ENCODE measurements at regions not wholly inside any gene's neighbourhood (a gene's known extent, or its start where the extent isn't known, plus 50 kb on each side); places are given as distances from the start of the nearest gene placed in this dataset.

DNA sequence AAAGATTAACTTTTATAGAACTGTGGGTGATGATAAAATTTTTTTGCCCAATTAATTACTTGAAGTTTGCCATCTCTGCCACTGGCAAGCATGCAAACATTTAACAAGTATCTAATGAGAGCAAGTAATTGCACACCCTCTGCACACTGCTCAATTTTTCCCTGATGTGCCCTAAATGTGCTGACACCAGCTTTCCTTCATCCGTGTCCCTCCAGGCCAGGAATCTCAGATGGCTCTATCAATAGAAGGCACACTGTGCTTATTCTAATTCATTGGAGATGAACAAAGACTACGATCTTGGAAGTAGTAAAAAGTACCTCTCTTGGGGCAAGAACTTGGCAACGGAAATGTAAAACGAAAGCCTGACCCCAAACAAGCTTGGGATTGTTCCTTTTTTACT, 212.1 kb downstream of the GPR37 start:
- intact Hi-C loops (cut with micrococcal nuclease; ENCODE audit: unreplicated experiment), result no loop called here
- FAIRE-seq (no peak), DNase-seq (ENCODE audit: low spot score) (no peak), ATAC-seq (no peak)
- CTCF ChIA-PET (ENCODE audit: low intra/inter-chr PET ratio, low total read pairs), result no interaction called here
- no peaks in the 10 kb centered on the region for H3K79me2 ChIP-seq (ENCODE audit: insufficient read depth, low read length)
- in situ Hi-C loops (cut with HindIII; ENCODE audit: extremely low pct_ligation_motif_present, low pct_unique_long_range_greater_than_20kb), result no loop called here
- no peaks in the 10 kb centered on the region for H4K20me1 ChIP-seq (ENCODE audit: insufficient read depth, low read length)
- no peak overlapping the region for H3K27ac ChIP-seq (ENCODE audit: extremely low read length, insufficient read depth, low read length)
- no peak overlapping the region for H3K9ac ChIP-seq (ENCODE audit: insufficient read depth, low read depth, low read length)
- no peaks in the 10 kb centered on the region for H3K4me1 ChIP-seq (ENCODE audit: insufficient read depth, low read length)
- H3K9me3 ChIP-seq (ENCODE audit: low read length), result no peaks in the 10 kb centered on the region
- no peak overlapping the region for H2AFZ ChIP-seq (ENCODE audit: low read length)
- H3K4me3 ChIP-seq (replicated peaks in 1 of 3; ENCODE audit: insufficient read depth in 1 of 3, low read depth in 2 of 3, low read length in 3 of 3), result no peak overlapping the region
- POLR2A ChIA-PET, result no interaction called here
- 1% methylated on average over 4 of the region's 4 CpGs for WGBS (ENCODE audit: low lambda C conversion rate)
- no TSS peak for BruUV-seq (replicated peaks)
- no peaks in the 10 kb centered on the region for H3K27me3 ChIP-seq (ENCODE audit: control insufficient read depth in 1 of 2, insufficient read depth in 2 of 2, low read length in 2 of 2)
- TF ChIP-seq, protein P1, sequence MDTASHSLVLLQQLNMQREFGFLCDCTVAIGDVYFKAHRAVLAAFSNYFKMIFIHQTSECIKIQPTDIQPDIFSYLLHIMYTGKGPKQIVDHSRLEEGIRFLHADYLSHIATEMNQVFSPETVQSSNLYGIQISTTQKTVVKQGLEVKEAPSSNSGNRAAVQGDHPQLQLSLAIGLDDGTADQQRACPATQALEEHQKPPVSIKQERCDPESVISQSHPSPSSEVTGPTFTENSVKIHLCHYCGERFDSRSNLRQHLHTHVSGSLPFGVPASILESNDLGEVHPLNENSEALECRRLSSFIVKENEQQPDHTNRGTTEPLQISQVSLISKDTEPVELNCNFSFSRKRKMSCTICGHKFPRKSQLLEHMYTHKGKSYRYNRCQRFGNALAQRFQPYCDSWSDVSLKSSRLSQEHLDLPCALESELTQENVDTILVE (CRISPR knock-in tag; IDR thresholded peaks at IDR 0.05), result no peak
- TF ChIP-seq, protein P2, sequence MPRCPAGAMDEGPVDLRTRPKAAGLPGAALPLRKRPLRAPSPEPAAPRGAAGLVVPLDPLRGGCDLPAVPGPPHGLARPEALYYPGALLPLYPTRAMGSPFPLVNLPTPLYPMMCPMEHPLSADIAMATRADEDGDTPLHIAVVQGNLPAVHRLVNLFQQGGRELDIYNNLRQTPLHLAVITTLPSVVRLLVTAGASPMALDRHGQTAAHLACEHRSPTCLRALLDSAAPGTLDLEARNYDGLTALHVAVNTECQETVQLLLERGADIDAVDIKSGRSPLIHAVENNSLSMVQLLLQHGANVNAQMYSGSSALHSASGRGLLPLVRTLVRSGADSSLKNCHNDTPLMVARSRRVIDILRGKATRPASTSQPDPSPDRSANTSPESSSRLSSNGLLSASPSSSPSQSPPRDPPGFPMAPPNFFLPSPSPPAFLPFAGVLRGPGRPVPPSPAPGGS (CRISPR knock-in tag; IDR thresholded peaks at IDR 0.05), result no peak
- TF ChIP-seq MAFF (IDR thresholded peaks at IDR 0.05; ENCODE audit: low read depth, low read length) (peak; percentile 48; the same call in 1 of the 2 replicates), MAFK (conservative IDR thresholded peaks at IDR 0.05 in 1 of 2, IDR thresholded peaks at IDR 0.05 in 1 of 2; ENCODE audit: low read length in 2 of 2) (peak; percentile 39 to 75; a peak in 3 of 4 replicates)
- H3K4me2 ChIP-seq (ENCODE audit: low read depth, low read length), result no peak overlapping the region
- H3K36me3 ChIP-seq (replicated peaks in 1 of 2; ENCODE audit: control insufficient read depth in 1 of 2, insufficient read depth in 2 of 2, low read length in 2 of 2), result no peaks in the 10 kb centered on the region

DNA sequence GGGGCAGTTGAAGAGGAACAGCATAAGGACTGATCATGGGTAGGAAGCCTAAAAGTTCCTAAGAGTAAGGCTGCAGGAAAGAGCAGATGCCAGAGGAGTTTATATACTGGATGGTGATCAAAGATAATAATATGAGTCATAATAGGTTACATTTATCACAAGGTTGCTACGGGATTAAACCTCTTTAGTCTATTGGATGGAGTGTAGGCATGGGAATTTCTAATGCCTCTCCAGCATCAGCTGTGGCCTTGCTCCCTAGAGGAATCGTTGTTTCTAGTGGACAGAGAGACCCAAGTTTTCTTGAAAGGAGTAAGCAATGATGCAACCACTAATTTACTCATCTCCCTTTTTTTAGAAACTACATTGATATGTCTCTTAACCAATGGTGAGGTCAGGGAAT, 213.4 kb downstream of the GPR37 start:
- no peak overlapping the region for H3K4me2 ChIP-seq (ENCODE audit: low read depth, low read length)
- 6% methylated on average over 2 of the region's 2 CpGs for WGBS (ENCODE audit: low lambda C conversion rate)
- intact Hi-C loops (cut with micrococcal nuclease; ENCODE audit: unreplicated experiment), result no loop called here
- in situ Hi-C loops (cut with HindIII; ENCODE audit: extremely low pct_ligation_motif_present, low pct_unique_long_range_greater_than_20kb), result no loop called here
- CTCF ChIA-PET (ENCODE audit: low intra/inter-chr PET ratio, low total read pairs), result no interaction called here
- BruUV-seq (replicated peaks), result no TSS peak
- ATAC-seq, result no peak
- POLR2A ChIA-PET, result no interaction called here
- H3K4me3 ChIP-seq (replicated peaks in 1 of 3; ENCODE audit: insufficient read depth in 1 of 3, low read depth in 2 of 3, low read length in 3 of 3), result no peak overlapping the region
- no peak overlapping the region for H3K9ac ChIP-seq (ENCODE audit: insufficient read depth, low read depth, low read length)
- no peaks in the 10 kb centered on the region for H3K9me3 ChIP-seq (ENCODE audit: low read length)
- no peaks in the 10 kb centered on the region for H3K36me3 ChIP-seq (replicated peaks in 1 of 2; ENCODE audit: control insufficient read depth in 1 of 2, insufficient read depth in 2 of 2, low read length in 2 of 2)
- H4K20me1 ChIP-seq (ENCODE audit: insufficient read depth, low read length), result no peaks in the 10 kb centered on the region
- DNase-seq (ENCODE audit: low spot score), result no peak
- no peaks in the 10 kb centered on the region for H3K79me2 ChIP-seq (ENCODE audit: insufficient read depth, low read length)
- no peaks in the 10 kb centered on the region for H3K27me3 ChIP-seq (ENCODE audit: control insufficient read depth in 1 of 2, insufficient read depth in 2 of 2, low read length in 2 of 2)
- no peak overlapping the region for H2AFZ ChIP-seq (ENCODE audit: low read length)
- no peak overlapping the region for H3K27ac ChIP-seq (ENCODE audit: extremely low read length, insufficient read depth, low read length)
- FAIRE-seq, result no peak
- H3K4me1 ChIP-seq (ENCODE audit: insufficient read depth, low read length), result no peaks in the 10 kb centered on the region
- TF ChIP-seq KDM2A (CRISPR knock-in tag; IDR thresholded peaks at IDR 0.05; ENCODE audit: borderline replicate concordance, low read depth) (no peak), RXRA (CRISPR knock-in tag; IDR thresholded peaks at IDR 0.05) (no peak), PPARG (CRISPR knock-in tag; conservative IDR thresholded peaks at IDR 0.05) (no peak), PITX1 (CRISPR knock-in tag; IDR thresholded peaks at IDR 0.05) (no peak)
- TF ChIP-seq, protein P3, sequence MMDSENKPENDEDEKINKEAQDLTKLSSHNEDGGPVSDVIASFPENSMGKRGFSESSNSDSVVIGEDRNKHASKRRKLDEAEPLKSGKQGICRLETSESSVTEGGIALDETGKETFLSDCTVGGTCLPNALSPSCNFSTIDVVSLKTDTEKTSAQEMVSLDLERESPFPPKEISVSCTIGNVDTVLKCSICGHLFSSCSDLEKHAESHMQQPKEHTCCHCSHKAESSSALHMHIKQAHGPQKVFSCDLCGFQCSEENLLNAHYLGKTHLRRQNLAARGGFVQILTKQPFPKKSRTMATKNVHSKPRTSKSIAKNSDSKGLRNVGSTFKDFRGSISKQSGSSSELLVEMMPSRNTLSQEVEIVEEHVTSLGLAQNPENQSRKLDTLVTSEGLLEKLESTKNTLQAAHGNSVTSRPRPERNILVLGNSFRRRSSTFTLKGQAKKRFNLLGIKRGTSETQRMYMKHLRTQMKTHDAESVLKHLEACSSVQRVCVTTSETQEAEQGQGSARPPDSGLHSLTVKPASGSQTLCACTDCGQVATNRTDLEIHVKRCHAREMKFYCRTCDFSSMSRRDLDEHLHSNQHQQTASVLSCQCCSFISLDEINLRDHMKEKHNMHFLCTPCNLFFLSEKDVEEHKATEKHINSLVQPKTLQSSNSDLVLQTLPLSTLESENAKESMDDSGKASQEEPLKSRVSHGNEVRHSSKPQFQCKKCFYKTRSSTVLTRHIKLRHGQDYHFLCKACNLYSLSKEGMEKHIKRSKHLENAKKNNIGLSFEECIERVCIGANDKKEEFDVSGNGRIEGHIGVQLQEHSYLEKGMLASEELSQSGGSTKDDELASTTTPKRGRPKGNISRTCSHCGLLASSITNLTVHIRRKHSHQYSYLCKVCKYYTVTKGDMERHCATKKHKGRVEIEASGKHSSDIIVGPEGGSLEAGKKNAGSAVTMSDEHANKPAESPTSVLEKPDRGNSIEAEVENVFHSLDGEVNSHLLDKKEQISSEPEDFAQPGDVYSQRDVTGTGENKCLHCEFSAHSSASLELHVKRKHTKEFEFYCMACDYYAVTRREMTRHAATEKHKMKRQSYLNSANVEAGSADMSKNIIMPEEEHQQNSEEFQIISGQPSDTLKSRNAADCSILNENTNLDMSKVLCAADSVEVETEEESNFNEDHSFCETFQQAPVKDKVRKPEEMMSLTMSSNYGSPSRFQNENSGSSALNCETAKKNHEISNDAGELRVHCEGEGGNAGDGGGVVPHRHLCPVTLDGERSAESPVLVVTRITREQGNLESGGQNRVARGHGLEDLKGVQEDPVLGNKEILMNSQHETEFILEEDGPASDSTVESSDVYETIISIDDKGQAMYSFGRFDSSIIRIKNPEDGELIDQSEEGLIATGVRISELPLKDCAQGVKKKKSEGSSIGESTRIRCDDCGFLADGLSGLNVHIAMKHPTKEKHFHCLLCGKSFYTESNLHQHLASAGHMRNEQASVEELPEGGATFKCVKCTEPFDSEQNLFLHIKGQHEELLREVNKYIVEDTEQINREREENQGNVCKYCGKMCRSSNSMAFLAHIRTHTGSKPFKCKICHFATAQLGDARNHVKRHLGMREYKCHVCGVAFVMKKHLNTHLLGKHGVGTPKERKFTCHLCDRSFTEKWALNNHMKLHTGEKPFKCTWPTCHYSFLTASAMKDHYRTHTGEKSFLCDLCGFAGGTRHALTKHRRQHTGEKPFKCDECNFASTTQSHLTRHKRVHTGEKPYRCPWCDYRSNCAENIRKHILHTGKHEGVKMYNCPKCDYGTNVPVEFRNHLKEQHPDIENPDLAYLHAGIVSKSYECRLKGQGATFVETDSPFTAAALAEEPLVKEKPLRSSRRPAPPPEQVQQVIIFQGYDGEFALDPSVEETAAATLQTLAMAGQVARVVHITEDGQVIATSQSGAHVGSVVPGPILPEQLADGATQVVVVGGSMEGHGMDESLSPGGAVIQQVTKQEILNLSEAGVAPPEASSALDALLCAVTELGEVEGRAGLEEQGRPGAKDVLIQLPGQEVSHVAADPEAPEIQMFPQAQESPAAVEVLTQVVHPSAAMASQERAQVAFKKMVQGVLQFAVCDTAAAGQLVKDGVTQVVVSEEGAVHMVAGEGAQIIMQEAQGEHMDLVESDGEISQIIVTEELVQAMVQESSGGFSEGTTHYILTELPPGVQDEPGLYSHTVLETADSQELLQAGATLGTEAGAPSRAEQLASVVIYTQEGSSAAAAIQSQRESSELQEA (CRISPR knock-in tag; IDR thresholded peaks at IDR 0.05; ENCODE audit: not compliant biosample characterization), result no peak
